Fibroblast of lung (primary cell): ENCODE measurements at regions not wholly inside any gene's neighbourhood (a gene's known extent, or its start where the extent isn't known, plus 50 kb on each side); places are given as distances from the start of the nearest gene placed in this dataset.

Source experiments
- DNase-seq, 2 donors: peaks; one replicate each; pipeline versions ENCODE4 v3.0.0 to v3.0.0-alpha.2; 2010; ENCODE audit warnings: low read depth in 2 of 2
- H2AFZ ChIP-seq: 2 replicates; pipeline ENCODE4 v1.5.1; 2012; ENCODE audit warnings: low read length, control low read depth, inconsistent platforms
- H3K27ac ChIP-seq: 2 replicates; pipeline ENCODE4 v1.5.1; 2011; ENCODE audit warnings: low read length, control low read depth; ENCODE audit not compliant: insufficient read depth
- H3K27me3 ChIP-seq: 2 replicates; pipeline ENCODE4 v1.5.1; 2011; ENCODE audit warnings: mild to moderate bottlenecking, low read length; ENCODE audit not compliant: control insufficient read depth, insufficient read depth
- H3K36me3 ChIP-seq: 2 replicates; pipeline ENCODE4 v1.5.1; 2011; ENCODE audit warnings: low read length; ENCODE audit not compliant: control insufficient read depth, insufficient read depth
- H3K4me1 ChIP-seq: 2 replicates; pipeline ENCODE4 v1.5.1; 2011; ENCODE audit warnings: low read length; ENCODE audit not compliant: control insufficient read depth, insufficient read depth; ENCODE audit errors: extremely low read depth
- H3K4me2 ChIP-seq: 2 replicates; pipeline ENCODE4 v1.5.1; 2011; ENCODE audit warnings: low read length, control low read depth; ENCODE audit not compliant: insufficient read depth; ENCODE audit errors: extremely low read depth
- H3K4me3 ChIP-seq, 4 experiments: fragments of 200-600 bp in 1 of 4; sonication (generic) in 1 of 4; replicated peaks in 1 of 4; 2 replicates each; pipeline ENCODE4 v1.5.1; 2011 to 2016; ENCODE audit warnings: low read length in 4 of 4, low read depth in 3 of 4, mild to moderate bottlenecking in 3 of 4, control low read depth in 2 of 4, inconsistent platforms in 1 of 4, mixed read lengths in 1 of 4; ENCODE audit not compliant: insufficient read depth in 1 of 4; ENCODE audit errors: control extremely low read depth in 1 of 4
- H3K79me2 ChIP-seq: 2 replicates; pipeline ENCODE4 v1.5.1; 2012; ENCODE audit warnings: mild to moderate bottlenecking, low read length, inconsistent platforms; ENCODE audit not compliant: control insufficient read depth, insufficient read depth
- H3K9ac ChIP-seq: 2 replicates; pipeline ENCODE4 v1.5.1; 2011; ENCODE audit warnings: mild to moderate bottlenecking, low read length, control low read depth; ENCODE audit not compliant: insufficient read depth
- H3K9me3 ChIP-seq: 2 replicates; pipeline ENCODE4 v1.5.1; 2012; ENCODE audit warnings: low read depth, low read length; ENCODE audit not compliant: control insufficient read depth, insufficient read depth
- H4K20me1 ChIP-seq: 2 replicates; pipeline ENCODE4 v1.5.1; 2011; ENCODE audit warnings: low read length; ENCODE audit not compliant: control insufficient read depth, insufficient read depth; ENCODE audit errors: extremely low read depth
- CTCF ChIP-seq, 2 donors: IDR thresholded peaks in 1 of 2; conservative IDR thresholded peaks in 1 of 2; 1 replicate in 1 of 2; 2 replicates in 1 of 2; pipeline ENCODE4 v1.5.1; 2011 to 2012; ENCODE audit warnings: low read length in 2 of 2, control low read depth in 1 of 2, inconsistent platforms in 1 of 2, low read depth in 1 of 2, mild to moderate bottlenecking in 1 of 2
- EZH2 ChIP-seq: IDR thresholded peaks from 2 replicates; pipeline ENCODE4 v1.5.1; 2012; ENCODE audit warnings: low read length, control low read depth, mild to moderate bottlenecking; ENCODE audit errors: missing control alignments

DNA sequence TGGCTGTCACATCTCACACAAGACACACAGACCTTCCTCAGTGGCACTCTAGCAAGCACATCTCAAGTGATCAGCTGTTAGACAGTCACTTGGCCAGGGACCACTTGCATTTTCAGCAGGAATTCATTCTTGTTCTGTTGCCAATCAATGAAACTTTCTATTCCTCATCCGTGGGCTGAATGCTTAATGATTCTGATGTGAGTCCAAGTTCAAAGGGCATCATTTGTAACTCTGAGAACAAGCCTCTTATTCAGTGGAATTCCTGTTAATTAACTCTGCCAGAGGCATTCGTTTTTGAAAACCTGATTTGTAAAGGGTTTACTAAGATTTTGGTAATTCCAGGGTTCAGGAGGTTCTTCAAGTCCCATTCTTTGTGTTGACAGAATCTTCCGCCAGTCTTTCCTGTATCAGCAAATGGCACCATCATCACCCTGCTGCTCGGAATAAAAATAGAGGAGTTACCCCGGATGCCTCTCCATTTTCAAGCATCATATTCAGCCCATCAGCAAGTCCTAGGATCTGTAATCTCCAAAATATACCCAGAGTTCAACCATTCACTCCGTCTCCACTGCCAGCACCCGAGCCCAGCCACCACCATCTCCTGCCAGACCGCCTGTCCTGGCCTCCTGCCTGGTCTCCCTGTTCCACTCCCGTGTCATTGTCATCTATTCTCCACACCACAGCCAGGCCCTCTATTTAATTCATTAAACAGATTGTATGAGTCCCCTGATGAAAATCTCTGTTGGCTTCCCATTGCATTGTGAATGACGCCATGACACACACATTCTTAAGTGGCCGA lies 473.4 kb downstream of the AACS start:
- DNase-seq = peak in 1 of 2 donors; percentile 3
- H4K20me1 ChIP-seq = no peaks in the 10 kb centered on the region
- H3K27me3 ChIP-seq = no peaks in the 10 kb centered on the region
- no peaks in the 10 kb centered on the region for H3K36me3 ChIP-seq
- no peak overlapping the region for H2AFZ ChIP-seq
- H3K9ac ChIP-seq = no peak overlapping the region
- H3K9me3 ChIP-seq = no peaks in the 10 kb centered on the region
- H3K4me3 ChIP-seq = no peak overlapping the region
- H3K4me2 ChIP-seq = no peak overlapping the region
- TF ChIP-seq CTCF (conservative IDR thresholded peaks at IDR 0.05 in 1 of 2, IDR thresholded peaks at IDR 0.05 in 1 of 2; ENCODE audit: low read depth in 1 of 2, low read length in 2 of 2) (no peak), EZH2 (no peak)
- H3K27ac ChIP-seq = no peak overlapping the region
- no peaks in the 10 kb centered on the region for H3K79me2 ChIP-seq
- no peaks in the 10 kb centered on the region for H3K4me1 ChIP-seq

DNA sequence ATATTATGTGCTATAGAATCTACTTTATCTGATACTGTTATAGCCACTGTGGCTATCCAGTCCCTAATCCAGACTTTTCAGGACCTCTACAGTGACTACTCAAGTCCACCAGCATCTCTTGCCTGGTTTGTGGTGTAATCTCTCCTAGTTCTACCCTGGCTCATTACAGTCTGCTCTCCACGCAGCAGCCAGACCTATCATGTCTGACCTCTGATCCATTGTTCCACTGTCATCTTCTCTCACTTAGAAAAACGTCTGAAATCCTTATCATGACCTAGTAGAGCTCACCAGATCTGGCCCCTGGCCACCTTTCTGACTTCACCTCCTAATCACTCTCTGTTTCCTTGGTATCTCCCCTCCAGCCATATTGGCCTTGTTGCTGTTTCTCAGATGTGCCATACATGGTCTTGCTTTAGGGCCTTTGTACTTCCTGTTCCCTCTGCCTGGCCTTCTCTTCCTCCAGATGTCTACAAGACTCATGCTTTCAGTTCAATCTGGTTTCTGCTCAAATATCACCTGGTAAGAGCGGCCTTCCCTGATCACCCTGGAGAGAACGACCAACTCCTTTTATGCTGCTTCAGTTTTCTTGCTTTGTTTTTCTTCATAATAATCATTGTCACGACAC lies 475.5 kb downstream of the AACS start:
- Histone ChIP-seq H3K27me3 (no peaks in the 10 kb centered on the region), H4K20me1 (no peaks in the 10 kb centered on the region), H2AFZ (no peak overlapping the region), H3K36me3 (no peaks in the 10 kb centered on the region), H3K27ac (no peak overlapping the region), H3K79me2 (no peaks in the 10 kb centered on the region), H3K4me2 (no peak overlapping the region), H3K9me3 (no peaks in the 10 kb centered on the region), H3K4me1 (no peaks in the 10 kb centered on the region), H3K9ac (no peak overlapping the region), H3K4me3 (no peak overlapping the region)
- TF ChIP-seq EZH2 (no peak), CTCF (conservative IDR thresholded peaks at IDR 0.05 in 1 of 2, IDR thresholded peaks at IDR 0.05 in 1 of 2; ENCODE audit: low read depth in 1 of 2, low read length in 2 of 2) (no peak)
- no peak for DNase-seq

DNA sequence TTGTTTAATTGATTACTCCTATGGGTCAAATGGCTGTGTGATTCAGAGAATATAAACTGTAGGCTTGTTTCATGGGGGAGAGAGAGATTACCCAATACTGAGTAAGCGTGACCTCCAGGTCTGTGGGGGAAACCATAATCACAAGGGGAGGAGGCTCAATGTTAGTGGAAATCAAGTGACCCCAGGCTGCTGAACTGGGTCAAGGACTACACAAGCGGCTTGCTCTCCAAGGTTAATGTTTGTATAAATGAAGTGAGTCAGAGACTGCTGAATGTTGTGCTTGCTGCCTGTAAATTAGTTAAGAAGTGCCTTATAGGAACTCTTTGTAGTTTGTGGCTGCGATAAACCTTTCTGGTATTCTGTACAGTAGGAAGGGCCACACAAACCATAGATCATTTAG lies 479.7 kb downstream of the AACS start:
- Histone ChIP-seq H3K9ac (no peak overlapping the region), H2AFZ (no peak overlapping the region), H4K20me1 (no peaks in the 10 kb centered on the region), H3K4me1 (no peaks in the 10 kb centered on the region), H3K4me2 (no peak overlapping the region), H3K4me3 (no peak overlapping the region), H3K79me2 (no peaks in the 10 kb centered on the region), H3K9me3 (no peaks in the 10 kb centered on the region), H3K27me3 (no peaks in the 10 kb centered on the region), H3K27ac (no peak overlapping the region), H3K36me3 (no peaks in the 10 kb centered on the region)
- no peak for TF ChIP-seq CTCF (conservative IDR thresholded peaks at IDR 0.05 in 1 of 2, IDR thresholded peaks at IDR 0.05 in 1 of 2; ENCODE audit: low read depth in 1 of 2, low read length in 2 of 2)
- TF ChIP-seq EZH2 = no peak
- DNase-seq = peak in 1 of 2 donors; percentile 12
